GM12878 (cell line): ENCODE measurements at regions not wholly inside any gene's neighbourhood (a gene's known extent, or its start where the extent isn't known, plus 50 kb on each side); places are given as distances from the start of the nearest gene placed in this dataset.

ENCODE experiments used
- ATAC-seq: fragments of 200-7000 bp; cut with Tn5 transposase; 3 replicates; pipeline ENCODE4 v1.9.1; 2020; ENCODE audit warnings: mild to moderate bottlenecking, moderate library complexity
- BruUV-seq: library from RNA; stranded (reverse); fragments of 400-500 nt; replicated peaks from 2 replicates; lab custom pipeline; 2021; lab: Mats Ljungman, UMichigan
- CTCF ChIA-PET: fragments of 300-600 bp; sonication (Branson Sonifier 250); formaldehyde crosslinking; extraction: SDS; loops from one replicate; lab custom pipeline; 2021; ENCODE audit warnings: inconsistent platforms; lab: Yijun Ruan, JAX
- POLR2A ChIA-PET: fragments of 350-600 bp; formaldehyde crosslinking; extraction: SDS; loops from one replicate; lab custom pipeline; 2021; ENCODE audit warnings: inconsistent platforms; lab: Charles Lee
- RAD21 ChIA-PET: fragments of 300-600 bp; sonication (Branson Sonifier 250); formaldehyde crosslinking; loops from one replicate; lab custom pipeline; 2023; ENCODE audit warnings: antibody characterized with exemption; ENCODE audit not compliant: unreplicated experiment; lab: Charles Lee
- SMC1A ChIA-PET: fragments of 300-600 bp; sonication (Branson Sonifier 250); formaldehyde crosslinking; loops from one replicate; lab custom pipeline; 2023; ENCODE audit not compliant: unreplicated experiment, uncharacterized antibody; lab: Charles Lee
- DNase-seq: peaks from one replicate; pipeline ENCODE4 v3.0.0-alpha.2; 2011; ENCODE audit warnings: low read depth, low spot score
- FAIRE-seq: peaks from 3 replicates; lab custom pipeline; 2011; peaks lifted over from hg19 to GRCh38; lab: Jason Lieb, UNC
- H2AFZ ChIP-seq: 2 replicates; pipeline ENCODE4 v1.6.0; 2011; ENCODE audit warnings: low read depth, low read length, control low read depth; ENCODE audit not compliant: control insufficient read depth
- H3K27ac ChIP-seq: 2 replicates; pipeline ENCODE4 v1.5.1; 2011; ENCODE audit warnings: control low read depth; ENCODE audit not compliant: control insufficient read depth, insufficient read depth
- H3K27me3 ChIP-seq, 2 experiments: replicated peaks in 1 of 2; 2 replicates each; pipeline versions ENCODE4 v1.6.0 to v1.6.1; 2011; ENCODE audit warnings: low read length in 1 of 2; ENCODE audit not compliant: control insufficient read depth in 2 of 2, insufficient read depth in 2 of 2
- H3K36me3 ChIP-seq, 2 experiments: 2 replicates each; pipeline ENCODE4 v1.5.1; 2011; ENCODE audit warnings: low read length in 1 of 2; ENCODE audit not compliant: control insufficient read depth in 2 of 2, insufficient read depth in 2 of 2
- H3K4me1 ChIP-seq: 2 replicates; pipeline ENCODE4 v1.6.1; 2011; ENCODE audit warnings: mild to moderate bottlenecking, low read length, moderate library complexity, mixed read lengths; ENCODE audit not compliant: control insufficient read depth, insufficient read depth
- H3K4me2 ChIP-seq: 2 replicates; pipeline ENCODE4 v1.6.0; 2011; ENCODE audit warnings: control low read depth; ENCODE audit not compliant: control insufficient read depth, insufficient read depth
- H3K4me3 ChIP-seq: fragments of 200-600 bp; sonication (generic); 2 replicates; pipeline ENCODE4 v1.5.1; 2016
- H3K79me2 ChIP-seq: 2 replicates; pipeline ENCODE4 v1.6.0; 2011; ENCODE audit warnings: low read length; ENCODE audit not compliant: control insufficient read depth, insufficient read depth
- H3K9ac ChIP-seq: 2 replicates; pipeline ENCODE4 v1.8.0; 2011; ENCODE audit warnings: low read length, control low read depth, mixed read lengths; ENCODE audit not compliant: control insufficient read depth, insufficient read depth
- H3K9me3 ChIP-seq: replicated peaks from 3 replicates; pipeline ENCODE4 v1.5.1; 2011; ENCODE audit warnings: mild to moderate bottlenecking, low read length; ENCODE audit not compliant: control insufficient read depth, insufficient read depth
- H4K20me1 ChIP-seq: 2 replicates; pipeline ENCODE4 v1.6.0; 2011; ENCODE audit not compliant: control insufficient read depth, insufficient read depth
- CREB1 ChIP-seq: IDR thresholded peaks from 2 replicates; pipeline ENCODE4 v1.6.1; 2012; ENCODE audit warnings: low read depth, mild to moderate bottlenecking, inconsistent platforms
- CTCF ChIP-seq, 3 experiments: IDR thresholded peaks in 2 of 3; conservative IDR thresholded peaks in 1 of 3; 2 replicates each; pipeline ENCODE4 v1.5.1; 2011; ENCODE audit warnings: low read depth in 3 of 3, low read length in 3 of 3, mild to moderate bottlenecking in 3 of 3, control low read depth in 2 of 3, moderate library complexity in 2 of 3, inconsistent platforms in 1 of 3, mixed read lengths in 1 of 3; ENCODE audit not compliant: control insufficient read depth in 2 of 3, insufficient read depth in 1 of 3; ENCODE audit errors: extremely low read depth in 1 of 3
- HDAC6 ChIP-seq: fragments of 200-600 bp; sonication (generic); IDR thresholded peaks from one replicate; pipeline ENCODE4 v1.8.0; 2017; ENCODE audit warnings: antibody characterized with exemption; ENCODE audit not compliant: unreplicated experiment
- KAT2A ChIP-seq: conservative IDR thresholded peaks from 2 replicates; pipeline ENCODE4 v1.6.1; 2011; ENCODE audit warnings: low read depth, low read length; ENCODE audit not compliant: control insufficient read depth
- MEF2B ChIP-seq: fragments of 450-650 bp; IDR thresholded peaks from 2 replicates; pipeline ENCODE4 v1.6.1; 2018; ENCODE audit warnings: mild to moderate bottlenecking, moderate library complexity; ENCODE audit not compliant: partially characterized antibody, poor library complexity, severe bottlenecking
- SREBF2 ChIP-seq: IDR thresholded peaks from 2 replicates; pipeline ENCODE4 v1.6.1; 2012; ENCODE audit warnings: mild to moderate bottlenecking, low read length
- ZBTB11 ChIP-seq: fragments of 450-650 bp; formaldehyde crosslinking; IDR thresholded peaks from 2 replicates; pipeline ENCODE4 v1.5.0; 2022; ENCODE audit warnings: mild to moderate bottlenecking, missing genetic modification characterization
- ZNF592 ChIP-seq: fragments of 450-650 bp; IDR thresholded peaks from 2 replicates; pipeline ENCODE4 v1.6.1; 2017; ENCODE audit warnings: mild to moderate bottlenecking, moderate library complexity
- WGBS: methylation state at CpG from one replicate; pipeline ENCODE4 v1.1.6; 2016; ENCODE audit warnings: low lambda C conversion rate; ENCODE audit not compliant: insufficient replicate concordance, insufficient coverage; ENCODE audit errors: missing lambda C conversion rate; 5-methylcytosine and 5-hydroxymethylcytosine counted together
- in situ Hi-C: fragments of 300-500 bp; cut with MboI; formaldehyde crosslinking; loops from 9 replicates; pipeline ENCODE4 v1.14.3; 2018; ENCODE audit warnings: mixed read lengths
- intact Hi-C: fragments of 100-400 bp; cut with micrococcal nuclease; formaldehyde crosslinking; loops from one replicate; pipeline ENCODE4 v1.14.2; 2022; ENCODE audit not compliant: unreplicated experiment

- TF ChIP-seq ZNF592 (no peak), ZBTB11 (no peak), HDAC6 (no peak)
- TF ChIP-seq, all 136 proteins: peak for 0
These were observed 77.4 kb upstream of the PIP5K1B start (continued) for GRCh38 chr9:68627594-68627993.

GRCh38 chr9:68629042-68629441 is 76.0 kb upstream of the PIP5K1B start:
- no peak overlapping the region for H3K4me3 ChIP-seq
- H4K20me1 ChIP-seq: no peaks in the 10 kb centered on the region
- POLR2A ChIA-PET: no interaction called here
- H3K36me3 ChIP-seq: no peaks in the 10 kb centered on the region
- intact Hi-C loops (no loop called here), in situ Hi-C loops (loop anchor here (25.0 kb wide), 2 partner anchors 92 to 1783 kb away; partner anchors contain the start of genes KLF9 and TMEM252)
- RAD21 ChIA-PET: no interaction called here
- no peaks in the 10 kb centered on the region; a peak in 1 of 4 replicates for H3K27me3 ChIP-seq
- SMC1A ChIA-PET: no interaction called here
- no peak overlapping the region for H3K4me2 ChIP-seq
- H3K9me3 ChIP-seq: no peaks in the 10 kb centered on the region
- BruUV-seq: no TSS peak
- no peaks in the 10 kb centered on the region for H3K79me2 ChIP-seq
- no peak overlapping the region for H2AFZ ChIP-seq
- 92% methylated on average over 2 of the region's 2 CpGs for WGBS
- H3K9ac ChIP-seq: no peak overlapping the region
- H3K27ac ChIP-seq: no peak overlapping the region
- no peak for ATAC-seq
- CTCF ChIA-PET: no interaction called here
- no peak for FAIRE-seq
- TF ChIP-seq MEF2B: no peak
- no peak for TF ChIP-seq SREBF2
- no peak for TF ChIP-seq CTCF (IDR thresholded peaks at IDR 0.05 in 2 of 3, conservative IDR thresholded peaks at IDR 0.05 in 1 of 3; ENCODE audit: control insufficient read depth in 2 of 3, extremely low read depth in 1 of 3, insufficient read depth in 1 of 3, low read depth in 3 of 3, low read length in 3 of 3)
- no peak for TF ChIP-seq ZBTB11
- TF ChIP-seq KAT2A: no peak
- no peak for TF ChIP-seq CREB1
- TF ChIP-seq, all 136 proteins: peak for 0
- no peaks in the 10 kb centered on the region for H3K4me1 ChIP-seq
- no peak for DNase-seq
